A673 (cell line): ENCODE measurements at regions not wholly inside any gene's neighbourhood (a gene's known extent, or its start where the extent isn't known, plus 50 kb on each side); places are given as distances from the start of the nearest gene placed in this dataset.

Experiments used
- EZH2 ChIP-seq: fragments of 200-600 bp; sonication (generic); IDR thresholded peaks from 2 replicates; pipeline ENCODE4 v1.6.1; 2017; ENCODE audit warnings: borderline replicate concordance, low read depth, mild to moderate bottlenecking, mixed read lengths, antibody characterized with exemption, low read length; ENCODE audit not compliant: poor library complexity, severe bottlenecking
- TF ChIP-seq, protein P1 (sequence below): fragments of 300-800, 200-600 bp; sonication (generic); conservative IDR thresholded peaks from 2 replicates; pipeline ENCODE4 v1.5.1; 2017; ENCODE audit warnings: low read depth, mild to moderate bottlenecking, antibody characterized with exemption, low read length, moderate library complexity, mixed read lengths

DNA sequence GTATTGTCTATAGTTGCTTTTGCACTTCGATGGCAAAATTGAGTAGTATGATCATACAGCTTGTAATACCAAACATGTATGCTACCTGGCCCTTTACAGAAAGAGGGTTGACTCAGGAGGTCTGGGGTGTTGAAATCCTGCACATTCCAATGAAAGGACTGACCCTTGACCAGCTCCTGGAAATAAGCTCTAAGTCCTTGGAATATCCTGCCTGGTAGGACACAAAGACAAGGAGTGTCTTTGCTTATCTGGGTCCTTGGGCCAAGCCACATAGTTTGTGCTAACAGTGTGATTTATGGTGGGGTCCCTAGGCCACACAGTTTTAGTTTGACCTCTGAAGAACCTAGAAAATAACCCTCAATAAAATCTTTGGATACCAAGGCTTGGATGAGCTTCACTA lies 89.3 kb upstream of the FTMT start:
- TF ChIP-seq EZH2 = no peak
- TF ChIP-seq, protein P1, sequence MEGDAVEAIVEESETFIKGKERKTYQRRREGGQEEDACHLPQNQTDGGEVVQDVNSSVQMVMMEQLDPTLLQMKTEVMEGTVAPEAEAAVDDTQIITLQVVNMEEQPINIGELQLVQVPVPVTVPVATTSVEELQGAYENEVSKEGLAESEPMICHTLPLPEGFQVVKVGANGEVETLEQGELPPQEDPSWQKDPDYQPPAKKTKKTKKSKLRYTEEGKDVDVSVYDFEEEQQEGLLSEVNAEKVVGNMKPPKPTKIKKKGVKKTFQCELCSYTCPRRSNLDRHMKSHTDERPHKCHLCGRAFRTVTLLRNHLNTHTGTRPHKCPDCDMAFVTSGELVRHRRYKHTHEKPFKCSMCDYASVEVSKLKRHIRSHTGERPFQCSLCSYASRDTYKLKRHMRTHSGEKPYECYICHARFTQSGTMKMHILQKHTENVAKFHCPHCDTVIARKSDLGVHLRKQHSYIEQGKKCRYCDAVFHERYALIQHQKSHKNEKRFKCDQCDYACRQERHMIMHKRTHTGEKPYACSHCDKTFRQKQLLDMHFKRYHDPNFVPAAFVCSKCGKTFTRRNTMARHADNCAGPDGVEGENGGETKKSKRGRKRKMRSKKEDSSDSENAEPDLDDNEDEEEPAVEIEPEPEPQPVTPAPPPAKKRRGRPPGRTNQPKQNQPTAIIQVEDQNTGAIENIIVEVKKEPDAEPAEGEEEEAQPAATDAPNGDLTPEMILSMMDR = no peak
